Endothelial cell of umbilical vein (primary cell): ENCODE measurements at regions not wholly inside any gene's neighbourhood (a gene's known extent, or its start where the extent isn't known, plus 50 kb on each side); places are given as distances from the start of the nearest gene placed in this dataset.

ENCODE experiments used
- BruUV-seq: library from RNA; stranded (reverse); fragments of 400-500 nt; replicated peaks from 2 replicates; lab custom pipeline; 2021; lab: Mats Ljungman, UMichigan
- CTCF ChIA-PET: fragments of 300-600, 350-600 bp; sonication (Branson Sonifier 250); formaldehyde crosslinking; loops from one replicate; lab custom pipeline; 2021; ENCODE audit warnings: antibody characterized with exemption, inconsistent platforms; lab: Charles Lee
- POLR2A ChIA-PET: fragments of 300-600, 350-600 bp; sonication (Branson Sonifier 250); formaldehyde crosslinking; loops from one replicate; lab custom pipeline; 2021; ENCODE audit warnings: antibody characterized with exemption, inconsistent platforms; lab: Charles Lee
- DNase-seq: peaks from one replicate; pipeline ENCODE4 v3.0.0-alpha.2; 2011; ENCODE audit warnings: low read depth, low spot score
- FAIRE-seq: peaks from 2 replicates; lab custom pipeline; 2011; peaks lifted over from hg19 to GRCh38; lab: Jason Lieb, UNC
- H2AFZ ChIP-seq: 2 replicates; pipeline ENCODE4 v1.6.0; 2012; ENCODE audit warnings: low read depth, low read length, control low read depth, inconsistent platforms
- H3K27ac ChIP-seq: 2 replicates; pipeline ENCODE4 v1.5.1; 2011; ENCODE audit warnings: low read depth, mild to moderate bottlenecking, control low read depth, low read length, moderate library complexity; ENCODE audit not compliant: insufficient read depth
- H3K27me3 ChIP-seq, 2 experiments: 2 replicates each; pipeline versions ENCODE4 v1.6.0 to v1.6.1; 2011; ENCODE audit warnings: low read length in 2 of 2, mixed read lengths in 1 of 2; ENCODE audit not compliant: control insufficient read depth in 2 of 2, insufficient read depth in 2 of 2
- H3K36me3 ChIP-seq, 2 experiments: 2 replicates in 1 of 2; 3 replicates in 1 of 2; pipeline ENCODE4 v1.5.1; 2011; ENCODE audit warnings: low read length in 2 of 2, mild to moderate bottlenecking in 1 of 2, moderate library complexity in 1 of 2; ENCODE audit not compliant: control insufficient read depth in 2 of 2, insufficient read depth in 2 of 2; ENCODE audit errors: extremely low read depth in 1 of 2
- H3K4me1 ChIP-seq: 3 replicates; pipeline ENCODE4 v1.5.1; 2011; ENCODE audit warnings: mild to moderate bottlenecking, low read length; ENCODE audit not compliant: control insufficient read depth, insufficient read depth; ENCODE audit errors: extremely low read depth
- H3K4me2 ChIP-seq: 2 replicates; pipeline ENCODE4 v1.6.1; 2011; ENCODE audit warnings: low read length, control low read depth, mixed read lengths; ENCODE audit not compliant: insufficient read depth
- H3K4me3 ChIP-seq, 3 experiments: fragments of 200-600 bp in 1 of 3; sonication (generic), shearing (Covaris generic) in 1 of 3; replicated peaks in 1 of 3; 2 replicates each; pipeline ENCODE4 v1.5.1; 2011 to 2016; ENCODE audit warnings: control low read depth in 3 of 3, low read length in 3 of 3, mild to moderate bottlenecking in 2 of 3, inconsistent platforms in 1 of 3, low read depth in 1 of 3, moderate library complexity in 1 of 3; ENCODE audit not compliant: insufficient read depth in 1 of 3
- H3K79me2 ChIP-seq: 2 replicates; pipeline ENCODE4 v1.6.0; 2012; ENCODE audit warnings: low read length, inconsistent platforms; ENCODE audit not compliant: control insufficient read depth, insufficient read depth
- H3K9ac ChIP-seq: replicated peaks from 2 replicates; pipeline ENCODE3; 2011; ENCODE audit warnings: low read length, control low read depth; ENCODE audit not compliant: insufficient read depth; ENCODE audit errors: extremely low read depth
- H3K9me1 ChIP-seq: replicated peaks from 3 replicates; pipeline ENCODE4 v1.6.0; 2011; ENCODE audit warnings: mild to moderate bottlenecking, low read length; ENCODE audit not compliant: control insufficient read depth, insufficient read depth; ENCODE audit errors: extremely low read depth
- H3K9me3 ChIP-seq: replicated peaks from 2 replicates; pipeline ENCODE4 v1.5.1; 2012; ENCODE audit warnings: low read length, inconsistent platforms; ENCODE audit not compliant: control insufficient read depth, insufficient read depth
- H4K20me1 ChIP-seq: replicated peaks from 2 replicates; pipeline ENCODE3; 2011; ENCODE audit warnings: mild to moderate bottlenecking, low read length; ENCODE audit not compliant: control insufficient read depth, insufficient read depth; ENCODE audit errors: extremely low read depth
- CTCF ChIP-seq, 2 donors: IDR thresholded peaks; 1 replicate in 1 of 2; 2 replicates in 1 of 2; pipeline ENCODE4 v1.5.1; 2011; ENCODE audit warnings: low read length in 2 of 2, mild to moderate bottlenecking in 2 of 2, moderate library complexity in 2 of 2, control low read depth in 1 of 2, inconsistent platforms in 1 of 2, low read depth in 1 of 2; ENCODE audit not compliant: insufficient read depth in 1 of 2; ENCODE audit errors: extremely low read depth in 1 of 2
- EZH2 ChIP-seq: IDR thresholded peaks from 2 replicates; pipeline ENCODE4 v1.6.1; 2012; ENCODE audit warnings: borderline replicate concordance, low read depth, mild to moderate bottlenecking, moderate library complexity, low read length, inconsistent platforms; ENCODE audit not compliant: severe bottlenecking
- FOS ChIP-seq: IDR thresholded peaks from 2 replicates; pipeline ENCODE4 v1.6.1; 2011; ENCODE audit warnings: mild to moderate bottlenecking, low read length, moderate library complexity, borderline replicate concordance; ENCODE audit not compliant: insufficient read depth
- GATA2 ChIP-seq: IDR thresholded peaks from 2 replicates; pipeline ENCODE4 v1.7.0; 2011; ENCODE audit warnings: low read depth, mild to moderate bottlenecking, moderate library complexity, mixed read lengths, low read length; ENCODE audit not compliant: insufficient read length, insufficient read depth
- JUN ChIP-seq: IDR thresholded peaks from 2 replicates; pipeline ENCODE4 v1.6.1; 2011; ENCODE audit warnings: borderline replicate concordance, low read depth; ENCODE audit not compliant: insufficient read length, insufficient read depth
- MAX ChIP-seq: IDR thresholded peaks from 2 replicates; pipeline ENCODE4 v1.6.1; 2011; ENCODE audit not compliant: insufficient read depth, insufficient read length
- MYC ChIP-seq: IDR thresholded peaks from one replicate; pipeline ENCODE4 v1.6.1; 2011; ENCODE audit warnings: mild to moderate bottlenecking, low read depth, low read length
- POLR2A ChIP-seq: IDR thresholded peaks from 2 replicates; pipeline ENCODE4 v1.6.1; 2012; ENCODE audit warnings: low read depth, mild to moderate bottlenecking, control low read depth, low read length
- POLR2AphosphoS5 ChIP-seq: IDR thresholded peaks from 2 replicates; pipeline ENCODE4 v1.6.1; 2012; ENCODE audit warnings: low read depth, mild to moderate bottlenecking, control low read depth, low read length, moderate library complexity; ENCODE audit not compliant: insufficient read depth
- dilution Hi-C: fragments of 300-500 bp; cut with MboI; formaldehyde crosslinking; loops from one replicate; pipeline ENCODE4 v1.15.0; 2019; ENCODE audit warnings: low sequenced_read_pairs; ENCODE audit not compliant: extremely low pct_ligation_motif_present
- intact Hi-C: fragments of 100-400 bp; cut with micrococcal nuclease; formaldehyde crosslinking; loops from one replicate; pipeline ENCODE4 v1.10.0; 2022

- no peak overlapping the region for H3K4me2 ChIP-seq
- no peak overlapping the region for H3K4me3 ChIP-seq
- no peaks in the 10 kb centered on the region for H3K36me3 ChIP-seq
- ChIA-PET CTCF (no interaction called here), POLR2A (no interaction called here)
- H3K9me1 ChIP-seq: no peaks in the 10 kb centered on the region
- dilution Hi-C loops: no loop called here
- no peak for TF ChIP-seq FOS
- no peak for TF ChIP-seq MYC
- TF ChIP-seq GATA2: no peak
- no peak for TF ChIP-seq CTCF (IDR thresholded peaks at IDR 0.05; ENCODE audit: extremely low read depth in 1 of 2, insufficient read depth in 1 of 2, low read depth in 1 of 2, low read length in 2 of 2)
- no peak for TF ChIP-seq JUN
- no peak for TF ChIP-seq POLR2A
- TF ChIP-seq EZH2: no peak
- no peak for TF ChIP-seq POLR2AphosphoS5
- no peak for TF ChIP-seq MAX
- intact Hi-C loops: no loop called here
- H3K27ac ChIP-seq: no peak overlapping the region
- DNase-seq: no peak
- no peaks in the 10 kb centered on the region for H4K20me1 ChIP-seq
- H3K9me3 ChIP-seq: peaks cover 9% of the 10 kb centered on the region
- H3K9ac ChIP-seq: no peak overlapping the region
- no peaks in the 10 kb centered on the region for H3K4me1 ChIP-seq
- FAIRE-seq: no peak
- H3K79me2 ChIP-seq: no peaks in the 10 kb centered on the region
- H3K27me3 ChIP-seq: no peaks in the 10 kb centered on the region
- no peak overlapping the region for H2AFZ ChIP-seq
- BruUV-seq: no TSS peak
Measured at GRCh38 chr20:16167423-16168130, 405.7 kb downstream of the KIF16B start.
